Ovary (tissue), 3 donors: ENCODE measurements at regions not wholly inside any gene's neighbourhood (a gene's known extent, or its start where the extent isn't known, plus 50 kb on each side); places are given as distances from the start of the nearest gene placed in this dataset.

Experiments used
- EP300 ChIP-seq: sonication (generic); formaldehyde crosslinking; IDR thresholded peaks from one replicate; pipeline ENCODE4 v1.6.1; 2017; ENCODE audit warnings: antibody characterized with exemption
- POLR2A ChIP-seq: fragments of 450-650 bp; IDR thresholded peaks from one replicate; pipeline ENCODE4 v1.6.1; 2017; ENCODE audit warnings: antibody characterized with exemption, mild to moderate bottlenecking, moderate library complexity
- TF ChIP-seq, protein P1 (sequence below), 3 donors: fragments of 450-650 bp in 2 of 3; fragments of 200-600 bp in 1 of 3; IDR thresholded peaks; one replicate each; pipeline versions ENCODE4 v1.5.1 to v1.8.0; 2016 to 2022; ENCODE audit warnings: antibody characterized with exemption in 3 of 3, mild to moderate bottlenecking in 1 of 3
- donor health status: DM: no; HTN: no; CAD: no.

DNA sequence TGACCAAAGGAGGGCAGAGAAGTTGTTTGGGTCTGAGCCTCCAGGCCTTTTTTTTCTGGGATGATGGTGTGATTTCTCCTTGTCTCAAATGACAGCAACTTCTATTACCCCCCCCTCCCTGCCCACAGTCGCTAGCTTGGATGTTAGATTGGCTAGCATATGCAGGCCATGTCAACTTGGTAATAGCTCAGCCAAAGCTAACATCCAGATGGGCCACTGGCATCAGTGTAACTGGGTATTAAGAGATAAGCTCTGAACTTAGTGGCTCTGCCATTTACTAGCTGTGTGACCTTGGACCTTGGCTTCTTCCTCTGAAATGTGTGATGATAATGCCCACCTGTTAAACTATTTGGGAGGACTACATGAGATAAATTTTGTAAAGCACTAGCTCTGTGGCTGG is 86.9 kb upstream of the TSPAN2 start:
- TF ChIP-seq, protein P1, sequence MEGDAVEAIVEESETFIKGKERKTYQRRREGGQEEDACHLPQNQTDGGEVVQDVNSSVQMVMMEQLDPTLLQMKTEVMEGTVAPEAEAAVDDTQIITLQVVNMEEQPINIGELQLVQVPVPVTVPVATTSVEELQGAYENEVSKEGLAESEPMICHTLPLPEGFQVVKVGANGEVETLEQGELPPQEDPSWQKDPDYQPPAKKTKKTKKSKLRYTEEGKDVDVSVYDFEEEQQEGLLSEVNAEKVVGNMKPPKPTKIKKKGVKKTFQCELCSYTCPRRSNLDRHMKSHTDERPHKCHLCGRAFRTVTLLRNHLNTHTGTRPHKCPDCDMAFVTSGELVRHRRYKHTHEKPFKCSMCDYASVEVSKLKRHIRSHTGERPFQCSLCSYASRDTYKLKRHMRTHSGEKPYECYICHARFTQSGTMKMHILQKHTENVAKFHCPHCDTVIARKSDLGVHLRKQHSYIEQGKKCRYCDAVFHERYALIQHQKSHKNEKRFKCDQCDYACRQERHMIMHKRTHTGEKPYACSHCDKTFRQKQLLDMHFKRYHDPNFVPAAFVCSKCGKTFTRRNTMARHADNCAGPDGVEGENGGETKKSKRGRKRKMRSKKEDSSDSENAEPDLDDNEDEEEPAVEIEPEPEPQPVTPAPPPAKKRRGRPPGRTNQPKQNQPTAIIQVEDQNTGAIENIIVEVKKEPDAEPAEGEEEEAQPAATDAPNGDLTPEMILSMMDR (IDR thresholded peaks at IDR 0.05): no peak
- TF ChIP-seq EP300: no peak
- no peak for TF ChIP-seq POLR2A
